ENCODE measurements at regions not wholly inside any gene's neighbourhood (a gene's known extent, or its start where the extent isn't known, plus 50 kb on each side); places are given as distances from the start of the nearest gene placed in this dataset.
A peak's percentile ranks its signal among the peaks of the same experiment; 100 is the strongest.
"Not testable (repeated sequence)": the region's sequence is repeated elsewhere in the genome, so short reads cannot be mapped to it uniquely, and the experiment has no call there.

- no peak for DNase-seq
These were observed 364.8 kb upstream of the ESRRG start for GRCh38 chr1:217088011-217088410.

- DNase-seq, result no peak
These were observed 356.4 kb upstream of the ESRRG start for GRCh38 chr1:217079584-217079983.

GRCh38 chr1:217078959-217079358 lies 355.7 kb upstream of the ESRRG start:
- DNase-seq, result no peak

DNA sequence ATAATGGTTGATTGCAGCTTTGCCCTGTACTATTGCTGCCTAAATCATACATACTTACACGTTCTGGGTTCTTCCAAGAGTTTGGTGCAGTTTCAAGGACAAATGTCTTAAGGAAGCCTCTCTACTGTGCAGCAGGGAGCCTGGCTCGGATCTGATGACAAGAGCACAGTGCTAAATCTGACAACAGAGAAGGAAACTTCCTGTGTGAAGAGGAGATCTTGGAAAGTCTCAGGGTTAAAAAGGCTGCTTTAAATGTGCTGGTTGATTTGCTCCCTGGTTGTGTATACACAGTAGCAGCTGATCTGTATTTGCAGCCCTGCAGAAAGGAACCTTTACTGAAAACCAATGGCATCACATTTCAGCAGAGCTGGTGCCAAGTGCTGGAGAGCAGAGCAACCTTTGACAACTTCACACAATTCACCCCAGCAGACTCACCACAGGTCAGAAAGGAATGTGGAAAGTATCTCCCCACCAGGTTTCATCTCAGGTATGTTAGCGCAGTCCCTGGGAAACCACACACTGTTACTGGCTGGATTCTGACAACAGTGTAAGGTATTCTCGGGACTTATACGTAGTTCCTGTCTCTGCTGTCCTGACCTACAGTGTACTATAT lies 355.0 kb upstream of the ESRRG start:
- peak; percentile 36 for DNase-seq

GRCh38 chr1:217077426-217077825 lies 354.2 kb upstream of the ESRRG start:
- no peak for DNase-seq

DNA sequence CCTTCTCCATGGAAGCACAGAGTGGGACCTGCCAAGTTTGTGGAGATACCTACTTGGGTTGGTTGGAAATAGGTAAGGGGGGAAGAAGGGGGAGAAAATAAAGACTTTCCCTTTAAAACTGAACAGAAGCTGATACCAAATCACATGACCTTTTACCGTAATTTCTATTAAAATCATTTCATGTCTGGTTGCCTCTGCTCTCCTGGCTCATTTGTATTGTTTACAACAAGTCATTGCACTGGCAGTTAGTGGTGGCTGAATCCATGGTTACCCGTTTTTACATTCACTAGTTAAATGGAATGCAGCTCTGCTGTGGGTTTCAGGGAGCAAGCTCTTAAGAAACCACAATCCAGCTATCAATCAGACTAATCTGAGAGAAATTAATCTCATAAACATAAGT lies 353.7 kb upstream of the ESRRG start:
- DNase-seq, result no peak

DNA sequence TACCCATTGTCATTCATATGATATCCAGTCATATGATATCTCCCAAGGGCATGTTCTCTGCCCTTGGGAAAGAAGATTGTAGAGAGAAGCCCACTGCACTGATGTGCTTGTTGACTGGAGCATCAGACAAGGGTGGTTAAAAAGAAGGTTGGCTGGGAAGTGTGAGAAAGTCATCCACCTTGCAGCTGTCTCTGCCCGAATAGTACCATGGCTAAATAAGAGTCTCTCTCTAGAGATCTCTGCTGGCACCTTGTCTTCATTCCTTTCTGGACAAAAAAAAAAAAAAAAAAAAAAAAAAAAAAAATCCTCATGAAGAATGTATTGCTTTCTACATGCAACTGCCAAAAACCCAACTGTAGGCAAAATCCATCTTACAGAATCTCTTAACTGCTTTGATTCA lies 349.7 kb upstream of the ESRRG start:
- DNase-seq, result no peak

- DNase-seq, result no peak
These were observed 344.4 kb upstream of the ESRRG start for GRCh38 chr1:217067642-217068041.

DNA sequence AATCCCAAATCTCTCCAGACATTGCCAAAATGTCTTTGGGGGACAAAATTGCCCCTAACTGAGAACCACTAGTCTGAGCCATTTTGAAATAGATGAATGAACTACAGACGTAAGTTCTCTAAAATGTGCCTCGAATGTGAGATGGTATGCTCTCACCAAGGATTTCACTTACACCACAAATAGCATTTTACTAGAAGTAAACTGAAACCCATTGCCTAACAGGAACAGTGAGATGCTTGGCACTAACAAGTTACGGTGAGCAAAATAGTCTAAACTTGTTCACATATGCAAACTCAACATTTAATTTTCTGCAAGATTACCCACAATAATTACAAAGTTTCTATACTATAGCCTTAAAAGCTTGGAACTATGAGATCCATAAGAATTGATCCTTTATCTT lies 343.6 kb upstream of the ESRRG start:
- DNase-seq, result no peak

GRCh38 chr1:217063172-217063908 lies 340.1 kb upstream of the ESRRG start:
- DNase-seq, result no peak

GRCh38 chr1:217062586-217062985 lies 339.4 kb upstream of the ESRRG start:
- DNase-seq, result no peak

GRCh38 chr1:217059401-217059800 lies 336.2 kb upstream of the ESRRG start:
- no peak for DNase-seq

- DNase-seq, result no peak
These were observed 330.4 kb upstream of the ESRRG start for GRCh38 chr1:217053676-217054075.

- DNase-seq, result no peak
These were observed 329.4 kb upstream of the ESRRG start for GRCh38 chr1:217052626-217053025.

GRCh38 chr1:217052196-217052595 lies 329.0 kb upstream of the ESRRG start:
- DNase-seq, result no peak

GRCh38 chr1:217049721-217050120 lies 326.5 kb upstream of the ESRRG start:
- no peak for DNase-seq

DNA sequence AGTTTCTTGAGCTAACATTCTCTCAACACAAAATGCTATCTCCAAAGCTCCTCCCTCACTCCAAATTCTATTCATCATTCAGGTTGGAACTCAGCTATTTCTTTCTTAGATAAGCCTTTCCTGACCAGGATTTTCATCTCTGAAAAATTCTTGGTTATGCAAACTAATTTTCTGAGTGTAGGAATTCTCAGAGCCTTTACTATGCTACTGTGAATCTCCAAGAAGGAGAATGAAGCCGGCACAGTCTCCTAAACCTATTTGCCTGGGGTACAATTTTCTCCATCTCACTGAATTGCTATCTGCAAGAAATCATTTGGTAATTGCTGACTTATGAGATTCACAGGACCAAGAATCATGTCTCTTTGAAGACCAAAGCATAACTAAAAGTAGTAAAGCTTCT lies 325.9 kb upstream of the ESRRG start:
- no peak for DNase-seq

- DNase-seq, result no peak
These were observed 325.0 kb upstream of the ESRRG start for GRCh38 chr1:217048104-217048707.

GRCh38 chr1:217040711-217041455 lies 317.7 kb upstream of the ESRRG start:
- no peak for DNase-seq

DNA sequence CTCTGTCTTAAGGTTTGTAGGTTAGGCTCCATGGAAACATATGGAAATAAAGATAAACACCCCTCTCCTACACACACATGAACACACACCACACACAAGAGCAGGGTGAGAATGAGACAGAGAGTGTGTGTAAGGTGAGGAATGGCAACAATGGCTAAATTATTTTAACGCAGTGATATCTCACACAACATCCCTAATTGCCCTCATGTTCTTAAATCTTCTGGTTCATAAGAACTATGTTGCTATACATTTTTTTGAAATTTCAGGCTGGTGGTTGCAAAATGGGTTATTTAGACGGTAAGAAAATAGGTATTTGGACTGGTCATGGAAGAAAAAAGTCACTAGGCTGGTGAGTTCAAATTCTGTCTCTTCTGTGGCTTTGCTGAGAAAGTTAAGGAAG lies 316.7 kb upstream of the ESRRG start:
- DNase-seq, result no peak

- not testable (repeated sequence) for DNase-seq
These were observed 315.9 kb upstream of the ESRRG start for GRCh38 chr1:217039139-217039538.

DNA sequence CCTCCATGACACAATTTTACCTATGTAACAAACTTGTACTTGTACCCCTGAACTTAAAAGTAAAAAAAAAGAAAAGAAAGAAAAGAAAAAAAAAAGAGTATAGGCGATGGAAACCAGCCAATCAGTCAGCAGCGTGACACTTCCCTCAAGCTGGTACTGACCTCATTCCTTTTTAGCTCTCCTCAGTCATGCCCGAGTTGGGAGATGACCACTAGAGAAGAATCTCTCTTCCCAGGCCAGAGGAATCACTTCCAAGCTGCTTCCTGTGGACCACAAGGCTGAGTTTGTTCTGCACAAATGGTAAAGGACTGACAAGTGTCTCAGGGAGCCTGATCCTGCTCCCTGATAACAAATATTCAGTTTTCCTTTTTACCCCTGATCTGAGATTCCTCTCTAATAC lies 313.5 kb upstream of the ESRRG start:
- DNase-seq, result no peak

DNA sequence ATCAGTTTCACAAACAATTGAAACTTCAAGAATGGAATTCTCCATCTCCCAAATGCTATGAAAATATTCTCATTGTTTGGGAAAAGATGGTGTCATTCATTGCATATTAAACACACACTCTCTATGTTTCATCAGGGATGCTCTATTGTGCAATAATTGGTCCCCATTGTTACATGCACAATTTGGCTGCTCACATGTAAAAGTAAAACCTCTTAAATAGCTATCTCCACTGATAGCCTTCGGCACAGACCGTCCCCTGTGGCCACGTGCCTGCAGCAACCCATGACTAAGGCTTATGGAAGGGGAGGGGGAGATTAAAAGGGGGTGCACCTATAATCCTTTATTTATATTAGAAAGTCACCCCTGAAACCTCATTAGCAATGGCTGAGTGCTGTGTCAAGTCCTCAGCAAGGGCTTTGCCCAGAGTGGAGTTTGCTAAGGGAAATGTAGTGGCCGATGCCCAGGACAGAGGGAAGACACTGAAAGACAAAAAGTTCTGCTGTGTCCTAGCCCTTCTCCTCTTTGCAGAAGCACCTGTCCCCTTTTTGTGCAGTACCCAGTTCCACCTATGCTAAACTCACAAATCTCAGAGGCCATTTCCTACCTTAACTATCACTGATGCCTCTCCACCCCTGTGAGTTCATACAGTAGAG lies 309.6 kb upstream of the ESRRG start:
- DNase-seq, result no peak
